IgD-negative memory B cell (primary cell): ENCODE measurements at regions not wholly inside any gene's neighbourhood (a gene's known extent, or its start where the extent isn't known, plus 50 kb on each side); places are given as distances from the start of the nearest gene placed in this dataset.
A peak's percentile ranks its signal among the peaks of the same experiment; 100 is the strongest.

ENCODE experiments used
- H3K27ac Mint-ChIP-seq, 3 donors: one replicate each; pipeline ENCODE4 v1.8.0; 2020 to 2022; ENCODE audit warnings: mild to moderate bottlenecking in 3 of 3, mixed read lengths in 3 of 3, moderate library complexity in 1 of 3
- H3K27me3 Mint-ChIP-seq: one replicate; pipeline ENCODE4 v1.8.0; 2021; ENCODE audit warnings: mixed read lengths
- H3K36me3 Mint-ChIP-seq: one replicate; pipeline ENCODE4 v1.8.0; 2020; ENCODE audit warnings: mild to moderate bottlenecking, mixed read lengths
- H3K4me1 Mint-ChIP-seq, 3 donors: one replicate each; pipeline ENCODE4 v1.8.0; 2020 to 2022; ENCODE audit warnings: mixed read lengths in 3 of 3, mild to moderate bottlenecking in 1 of 3
- H3K4me3 Mint-ChIP-seq, 4 donors: one replicate each; pipeline ENCODE4 v1.8.0; 2020 to 2022; ENCODE audit warnings: mild to moderate bottlenecking in 4 of 4, mixed read lengths in 4 of 4, moderate library complexity in 3 of 4
- H3K9me3 Mint-ChIP-seq, 3 donors: one replicate each; pipeline ENCODE4 v1.8.0; 2020 to 2021; ENCODE audit warnings: mixed read lengths in 3 of 3, mild to moderate bottlenecking in 1 of 3

GRCh38 chr3:46146548-46146947 is 61.6 kb downstream of the CCR1 start:
- Mint-ChIP-seq H3K4me3 (no peak overlapping the region), H3K27ac (no peak overlapping the region), H3K9me3 (peaks cover 0 to 3% (median 3%) of the 10 kb centered on the region in 3 donors), H3K36me3 (peaks cover 2% of the 10 kb centered on the region), H3K27me3 (peaks cover 2% of the 10 kb centered on the region), H3K4me1 (peaks cover 5 to 7% (median 6%) of the 10 kb centered on the region in 3 donors)

- peaks cover 0 to 3% (median 3%) of the 10 kb centered on the region in 3 donors for H3K9me3 Mint-ChIP-seq
- H3K27me3 Mint-ChIP-seq, result peaks cover 2% of the 10 kb centered on the region
- H3K36me3 Mint-ChIP-seq, result peaks cover 2% of the 10 kb centered on the region
- H3K27ac Mint-ChIP-seq, result no peak overlapping the region
- peaks cover 5 to 7% (median 6%) of the 10 kb centered on the region in 3 donors for H3K4me1 Mint-ChIP-seq
- no peak overlapping the region for H3K4me3 Mint-ChIP-seq
Measured at GRCh38 chr3:46146021-46146420, 62.1 kb downstream of the CCR1 start.

- Mint-ChIP-seq H3K27ac (no peak overlapping the region), H3K36me3 (peaks cover 2% of the 10 kb centered on the region)
Measured at GRCh38 chr3:46145147-46145546, 63.0 kb downstream of the CCR1 start.

GRCh38 chr3:46143951-46144473 is 64.1 kb downstream of the CCR1 start:
- Mint-ChIP-seq H3K4me3 (no peak overlapping the region), H3K9me3 (peaks cover 0 to 3% (median 3%) of the 10 kb centered on the region in 3 donors), H3K4me1 (peaks cover 5 to 7% (median 6%) of the 10 kb centered on the region in 3 donors), H3K27ac (no peak overlapping the region), H3K27me3 (peaks cover 2% of the 10 kb centered on the region), H3K36me3 (peaks cover 2% of the 10 kb centered on the region)

More at GRCh38 chr3:46145147-46145546, 63.0 kb downstream of the CCR1 start:
- peaks cover 5 to 7% (median 6%) of the 10 kb centered on the region in 3 donors for H3K4me1 Mint-ChIP-seq
- H3K27me3 Mint-ChIP-seq, result peaks cover 2% of the 10 kb centered on the region
- no peak overlapping the region for H3K4me3 Mint-ChIP-seq
- peaks cover 0 to 3% (median 3%) of the 10 kb centered on the region in 3 donors for H3K9me3 Mint-ChIP-seq

GRCh38 chr3:46141813-46142212 is 66.3 kb downstream of the CCR1 start:
- Mint-ChIP-seq H3K4me1 (peaks cover 5 to 6% (median 5%) of the 10 kb centered on the region in 3 donors), H3K4me3 (no peak overlapping the region), H3K9me3 (no peaks in the 10 kb centered on the region), H3K36me3 (peaks cover 2% of the 10 kb centered on the region), H3K27me3 (peaks cover 2% of the 10 kb centered on the region), H3K27ac (no peak overlapping the region)

- H3K27me3 Mint-ChIP-seq, result no peaks in the 10 kb centered on the region
- no peaks in the 10 kb centered on the region for H3K36me3 Mint-ChIP-seq
- H3K4me1 Mint-ChIP-seq, result no peaks in the 10 kb centered on the region
- no peak overlapping the region for H3K4me3 Mint-ChIP-seq
- H3K27ac Mint-ChIP-seq, result no peak overlapping the region
- H3K9me3 Mint-ChIP-seq, result no peaks in the 10 kb centered on the region
Measured at GRCh38 chr3:46138581-46138980, 69.5 kb downstream of the CCR1 start.

GRCh38 chr3:46135475-46135874 is 72.6 kb downstream of the CCR1 start:
- no peaks in the 10 kb centered on the region for H3K36me3 Mint-ChIP-seq
- no peak overlapping the region for H3K4me3 Mint-ChIP-seq
- no peaks in the 10 kb centered on the region for H3K9me3 Mint-ChIP-seq

GRCh38 chr3:46133285-46133684 is 74.8 kb downstream of the CCR1 start:
- Mint-ChIP-seq H3K9me3 (no peaks in the 10 kb centered on the region), H3K27ac (no peak overlapping the region), H3K4me3 (no peak overlapping the region)

More at GRCh38 chr3:46135475-46135874, 72.6 kb downstream of the CCR1 start:
- no peak overlapping the region for H3K27ac Mint-ChIP-seq
- no peaks in the 10 kb centered on the region for H3K27me3 Mint-ChIP-seq
- peaks cover 0 to 3% (median 0%) of the 10 kb centered on the region in 3 donors for H3K4me1 Mint-ChIP-seq

GRCh38 chr3:46132565-46132964 is 75.5 kb downstream of the CCR1 start:
- no peaks in the 10 kb centered on the region for H3K36me3 Mint-ChIP-seq
- no peaks in the 10 kb centered on the region for H3K27me3 Mint-ChIP-seq
- no peaks in the 10 kb centered on the region for H3K9me3 Mint-ChIP-seq
- H3K4me1 Mint-ChIP-seq, result peaks cover 0 to 5% (median 3%) of the 10 kb centered on the region in 3 donors
- H3K4me3 Mint-ChIP-seq, result no peak overlapping the region
- peak overlapping the region in 1 of 3 donors; percentile 36 for H3K27ac Mint-ChIP-seq

More at GRCh38 chr3:46133285-46133684, 74.8 kb downstream of the CCR1 start:
- H3K27me3 Mint-ChIP-seq, result no peaks in the 10 kb centered on the region
- no peaks in the 10 kb centered on the region for H3K36me3 Mint-ChIP-seq
- peaks cover 0 to 5% (median 3%) of the 10 kb centered on the region in 3 donors for H3K4me1 Mint-ChIP-seq

- H3K36me3 Mint-ChIP-seq, result peaks cover under 1% of the 10 kb centered on the region
- H3K4me1 Mint-ChIP-seq, result peaks cover 0 to 5% (median 3%) of the 10 kb centered on the region in 3 donors
- H3K27ac Mint-ChIP-seq, result no peak overlapping the region
- H3K27me3 Mint-ChIP-seq, result no peaks in the 10 kb centered on the region
- H3K4me3 Mint-ChIP-seq, result peak overlapping the region in 1 of 4 donors; percentile 7
- H3K9me3 Mint-ChIP-seq, result no peaks in the 10 kb centered on the region
Measured at GRCh38 chr3:46131884-46132450, 76.1 kb downstream of the CCR1 start.

GRCh38 chr3:46130631-46131310 is 77.3 kb downstream of the CCR1 start:
- Mint-ChIP-seq H3K36me3 (peaks cover 4% of the 10 kb centered on the region), H3K9me3 (no peaks in the 10 kb centered on the region), H3K4me3 (no peak overlapping the region), H3K27me3 (no peaks in the 10 kb centered on the region), H3K4me1 (peaks cover 0 to 5% (median 3%) of the 10 kb centered on the region in 3 donors), H3K27ac (no peak overlapping the region)

GRCh38 chr3:46129588-46130272 is 78.4 kb downstream of the CCR1 start:
- Mint-ChIP-seq H3K36me3 (peaks cover 4% of the 10 kb centered on the region), H3K27me3 (no peaks in the 10 kb centered on the region), H3K4me3 (no peak overlapping the region), H3K27ac (no peak overlapping the region), H3K4me1 (peaks cover 0 to 5% (median 3%) of the 10 kb centered on the region in 3 donors), H3K9me3 (no peaks in the 10 kb centered on the region)

GRCh38 chr3:46127503-46127902 is 80.6 kb downstream of the CCR1 start:
- H3K27me3 Mint-ChIP-seq, result peaks cover 2% of the 10 kb centered on the region
- peaks cover 4% of the 10 kb centered on the region for H3K36me3 Mint-ChIP-seq

GRCh38 chr3:46124216-46125177 is 83.6 kb downstream of the CCR1 start:
- H3K9me3 Mint-ChIP-seq, result no peaks in the 10 kb centered on the region
- H3K27ac Mint-ChIP-seq, result no peak overlapping the region
- peaks cover 6% of the 10 kb centered on the region for H3K36me3 Mint-ChIP-seq
- H3K27me3 Mint-ChIP-seq, result peaks cover 5% of the 10 kb centered on the region
- peaks cover 0 to under 1% (median 0%) of the 10 kb centered on the region in 3 donors for H3K4me1 Mint-ChIP-seq
- H3K4me3 Mint-ChIP-seq, result no peak overlapping the region

More at GRCh38 chr3:46127503-46127902, 80.6 kb downstream of the CCR1 start:
- Mint-ChIP-seq H3K9me3 (no peaks in the 10 kb centered on the region), H3K4me3 (no peak overlapping the region), H3K4me1 (peaks cover 0 to 5% (median 3%) of the 10 kb centered on the region in 3 donors), H3K27ac (no peak overlapping the region)
